Lower lobe of right lung (tissue), 2 donors: ENCODE measurements at regions not wholly inside any gene's neighbourhood (a gene's known extent, or its start where the extent isn't known, plus 50 kb on each side); places are given as distances from the start of the nearest gene placed in this dataset.

Source experiments
- ATAC-seq, 2 donors: fragments of 200-7000 bp; cut with Tn5 transposase; one replicate each; pipeline ENCODE4 v1.9.1; 2020 to 2022; ENCODE audit warnings: mild to moderate bottlenecking in 2 of 2, moderate library complexity in 2 of 2
- DNase-seq: peaks from one replicate; pipeline ENCODE4 v3.0.0-alpha.2; 2020
- H3K27ac ChIP-seq: fragments of 200-600 bp; one replicate; pipeline ENCODE4 v1.8.0; 2022
- H3K27me3 ChIP-seq: fragments of 200-600 bp; one replicate; pipeline ENCODE4 v1.8.0; 2022; ENCODE audit warnings: low read depth
- H3K36me3 ChIP-seq: fragments of 200-600 bp; one replicate; pipeline ENCODE4 v1.8.0; 2022; ENCODE audit warnings: mild to moderate bottlenecking
- H3K4me1 ChIP-seq: fragments of 200-600 bp; one replicate; pipeline ENCODE4 v1.8.0; 2022
- H3K4me3 ChIP-seq: fragments of 200-600 bp; one replicate; pipeline ENCODE4 v1.8.0; 2022; ENCODE audit warnings: mild to moderate bottlenecking
- H3K9me3 ChIP-seq: fragments of 200-600 bp; one replicate; pipeline ENCODE4 v1.8.0; 2022
- intact Hi-C: fragments of 100-400 bp; cut with DNase I; formaldehyde crosslinking; loops from one replicate; pipeline ENCODE4 v1.11.0; 2022
- TF ChIP-seq, protein P1 (sequence below): fragments of 200-600 bp; IDR thresholded peaks from one replicate; pipeline ENCODE4 v1.8.0; 2022; ENCODE audit warnings: antibody characterized with exemption, mild to moderate bottlenecking
- donor health status: DM: no; HTN: yes; CAD: no; lungs with severe emphysema.

DNA sequence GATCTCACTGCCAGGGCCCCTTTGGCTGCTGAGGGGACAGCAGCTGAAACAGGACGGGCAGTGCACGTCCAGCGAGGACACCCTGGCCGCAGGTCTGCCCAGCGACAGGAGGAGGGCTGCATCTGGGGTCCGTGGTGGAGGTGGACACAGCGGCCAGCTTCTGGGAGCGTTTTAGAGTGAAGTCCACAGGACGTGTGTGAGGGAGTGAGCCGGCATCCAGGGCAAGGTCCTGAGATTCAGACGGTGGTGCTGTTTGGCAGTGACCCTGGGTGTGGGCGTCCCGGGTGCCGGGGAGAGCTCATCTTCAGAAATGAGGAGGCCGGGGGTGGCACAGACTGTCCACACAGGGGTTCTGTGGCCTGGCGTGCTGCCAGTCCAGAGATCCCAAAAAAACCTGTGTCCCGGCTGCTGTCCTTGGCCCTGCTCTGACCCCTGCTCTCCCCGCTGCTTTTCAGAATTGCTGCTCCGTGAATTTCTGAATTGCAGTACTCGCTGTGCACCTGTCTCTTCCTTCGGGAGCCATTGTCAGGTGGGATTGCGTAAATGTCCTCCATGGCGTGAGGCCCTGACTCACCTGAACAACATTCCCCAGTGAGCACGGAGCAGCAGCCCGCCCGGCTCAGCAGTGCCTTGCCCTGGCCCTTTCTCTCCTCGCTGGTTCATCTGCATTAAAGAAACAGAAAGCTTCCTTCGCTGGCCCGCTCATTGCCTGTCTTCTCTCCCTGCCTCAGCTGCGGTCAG, 183.5 kb upstream of the C14orf180 start:
- Histone ChIP-seq H3K9me3 (peaks cover 14% of the 10 kb centered on the region), H3K27me3 (peaks cover 5% of the 10 kb centered on the region), H3K36me3 (no peaks in the 10 kb centered on the region), H3K27ac (no peak overlapping the region), H3K4me3 (no peak overlapping the region), H3K4me1 (peaks cover 16% of the 10 kb centered on the region)
- DNase-seq = no peak
- no peak for ATAC-seq
- TF ChIP-seq, protein P1, sequence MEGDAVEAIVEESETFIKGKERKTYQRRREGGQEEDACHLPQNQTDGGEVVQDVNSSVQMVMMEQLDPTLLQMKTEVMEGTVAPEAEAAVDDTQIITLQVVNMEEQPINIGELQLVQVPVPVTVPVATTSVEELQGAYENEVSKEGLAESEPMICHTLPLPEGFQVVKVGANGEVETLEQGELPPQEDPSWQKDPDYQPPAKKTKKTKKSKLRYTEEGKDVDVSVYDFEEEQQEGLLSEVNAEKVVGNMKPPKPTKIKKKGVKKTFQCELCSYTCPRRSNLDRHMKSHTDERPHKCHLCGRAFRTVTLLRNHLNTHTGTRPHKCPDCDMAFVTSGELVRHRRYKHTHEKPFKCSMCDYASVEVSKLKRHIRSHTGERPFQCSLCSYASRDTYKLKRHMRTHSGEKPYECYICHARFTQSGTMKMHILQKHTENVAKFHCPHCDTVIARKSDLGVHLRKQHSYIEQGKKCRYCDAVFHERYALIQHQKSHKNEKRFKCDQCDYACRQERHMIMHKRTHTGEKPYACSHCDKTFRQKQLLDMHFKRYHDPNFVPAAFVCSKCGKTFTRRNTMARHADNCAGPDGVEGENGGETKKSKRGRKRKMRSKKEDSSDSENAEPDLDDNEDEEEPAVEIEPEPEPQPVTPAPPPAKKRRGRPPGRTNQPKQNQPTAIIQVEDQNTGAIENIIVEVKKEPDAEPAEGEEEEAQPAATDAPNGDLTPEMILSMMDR = no peak
- intact Hi-C loops = no loop called here

DNA sequence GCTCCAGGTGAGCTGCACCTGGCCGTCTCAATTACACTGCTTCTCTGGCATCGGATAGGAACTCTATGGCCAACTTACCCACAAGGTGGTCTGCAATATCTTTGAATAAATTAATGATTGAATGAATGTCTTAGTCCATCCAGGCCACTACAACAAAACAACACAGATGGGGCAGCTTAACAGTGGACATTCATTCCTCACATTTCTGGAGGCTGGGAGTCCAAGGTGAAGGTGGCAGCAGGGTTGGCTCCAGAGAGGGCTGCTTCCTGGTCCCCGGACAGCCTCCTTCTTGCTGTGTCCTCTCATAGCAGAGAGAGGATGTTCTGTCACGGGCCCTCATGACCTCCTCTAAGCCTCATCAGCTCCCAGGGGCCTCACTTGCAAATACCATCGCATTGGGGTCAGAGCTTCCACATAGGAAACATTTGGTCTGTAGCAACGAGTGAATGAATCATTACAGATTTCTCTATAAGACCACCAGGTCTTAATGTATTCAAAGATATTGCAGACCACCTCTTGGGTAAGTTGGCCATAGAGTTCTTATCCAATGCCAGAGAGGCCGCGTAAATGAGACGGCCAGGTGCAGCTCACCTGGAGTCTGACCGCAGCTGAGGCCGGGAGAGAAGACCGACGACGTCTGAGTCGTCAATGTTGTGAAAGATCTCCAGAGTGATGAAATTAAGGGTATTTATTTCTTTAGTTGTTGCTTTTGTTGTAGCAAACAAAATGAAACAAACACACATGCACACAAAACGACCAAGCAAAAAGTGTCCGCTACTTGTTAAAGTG, 182.7 kb upstream of the C14orf180 start:
- Histone ChIP-seq H3K9me3 (peaks cover 14% of the 10 kb centered on the region), H3K4me1 (peaks cover 16% of the 10 kb centered on the region), H3K4me3 (no peak overlapping the region), H3K27me3 (peaks cover 5% of the 10 kb centered on the region), H3K36me3 (no peaks in the 10 kb centered on the region), H3K27ac (no peak overlapping the region)
- TF ChIP-seq, protein P1 = no peak
- DNase-seq = no peak
- intact Hi-C loops = no loop called here
- no peak for ATAC-seq

DNA sequence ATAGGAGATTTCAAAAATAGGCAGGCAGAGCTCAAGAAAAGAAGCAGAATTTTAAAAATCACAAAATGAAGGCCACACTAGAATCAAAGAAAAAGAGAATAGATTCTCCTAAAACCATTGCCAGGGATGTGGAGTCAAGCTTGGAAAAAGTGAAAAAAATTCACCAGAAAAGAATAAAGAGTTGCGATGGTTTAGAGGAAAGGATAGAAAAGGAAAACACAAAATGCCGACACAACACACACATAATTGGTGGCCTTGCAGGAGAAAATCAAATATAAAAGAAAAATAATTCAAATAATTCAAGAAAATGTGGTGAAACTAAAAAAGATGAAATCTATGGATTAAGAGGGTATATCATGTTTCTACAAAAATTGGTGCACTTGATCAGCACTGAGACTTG, 181.6 kb upstream of the C14orf180 start:
- Histone ChIP-seq H3K4me3 (no peak overlapping the region), H3K4me1 (peaks cover 16% of the 10 kb centered on the region), H3K27ac (no peak overlapping the region), H3K27me3 (peaks cover 5% of the 10 kb centered on the region), H3K36me3 (no peaks in the 10 kb centered on the region), H3K9me3 (peaks cover 14% of the 10 kb centered on the region)
- intact Hi-C loops = no loop called here
- DNase-seq (no peak), ATAC-seq (no peak)
- TF ChIP-seq, protein P1 = no peak

DNA sequence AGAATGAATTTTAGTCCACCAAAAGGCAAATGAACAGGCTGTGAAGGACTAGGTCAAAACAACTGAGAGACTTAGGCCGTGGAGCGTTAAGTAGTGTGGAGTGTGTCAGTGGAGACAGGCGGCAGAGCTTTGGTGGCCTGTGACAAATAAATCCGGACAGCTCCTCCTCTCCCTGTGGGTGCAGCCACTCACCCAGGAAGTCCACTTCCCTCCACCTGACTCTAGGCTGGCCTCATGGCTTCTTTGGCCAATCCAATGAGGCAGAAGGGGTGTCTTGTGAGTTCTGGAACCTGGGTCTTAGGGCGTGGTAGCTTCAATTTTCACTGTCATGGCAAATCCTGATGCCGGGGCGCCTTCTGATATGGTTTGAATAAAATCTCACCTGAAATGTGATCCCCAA, 180.9 kb upstream of the C14orf180 start:
- TF ChIP-seq, protein P1 = no peak
- peaks cover 14% of the 10 kb centered on the region for H3K9me3 ChIP-seq
- intact Hi-C loops = no loop called here
- DNase-seq = no peak
- H3K36me3 ChIP-seq = no peaks in the 10 kb centered on the region
- H3K27me3 ChIP-seq = peaks cover under 1% of the 10 kb centered on the region
- peaks cover 9% of the 10 kb centered on the region for H3K4me1 ChIP-seq
- no peak for ATAC-seq
- H3K4me3 ChIP-seq = no peak overlapping the region
- no peak overlapping the region for H3K27ac ChIP-seq

DNA sequence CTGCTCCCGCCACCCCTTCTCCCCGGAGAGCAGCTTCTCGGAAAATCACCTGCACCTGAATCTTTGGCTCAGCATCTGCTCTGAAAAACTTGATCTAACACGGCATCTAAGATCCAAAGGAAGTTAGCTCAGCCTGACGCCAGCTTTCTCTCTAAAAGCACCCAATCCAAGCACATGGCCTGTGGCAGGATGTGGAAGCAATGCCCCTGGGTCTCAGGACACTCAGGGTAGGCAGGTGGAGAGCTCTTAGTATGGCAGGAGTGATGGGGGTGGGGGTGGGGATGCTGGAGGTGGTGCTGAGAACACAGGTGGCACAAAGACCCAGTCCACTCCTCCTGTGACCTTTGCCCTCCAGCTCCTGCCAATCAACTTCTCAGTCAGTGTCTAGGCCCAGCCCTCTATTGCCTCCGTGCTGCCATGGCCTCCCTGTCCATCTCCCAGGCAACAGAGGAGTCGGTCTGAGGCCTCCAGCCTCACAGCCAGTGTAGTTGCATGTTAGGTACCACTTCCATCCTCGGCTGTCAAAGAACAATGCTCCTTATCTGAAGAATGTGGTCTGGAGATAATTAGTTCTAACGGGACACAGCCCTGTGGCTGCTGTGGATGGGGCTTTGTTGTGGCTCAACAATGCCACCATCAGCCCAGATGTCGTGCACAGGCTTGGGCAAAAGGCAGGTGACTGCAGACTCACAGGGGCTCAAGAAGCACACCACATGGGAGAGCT, 180.0 kb upstream of the C14orf180 start:
- ATAC-seq (no peak), DNase-seq (no peak)
- Histone ChIP-seq H3K9me3 (peaks cover 14% of the 10 kb centered on the region), H3K4me3 (no peak overlapping the region), H3K36me3 (no peaks in the 10 kb centered on the region), H3K4me1 (peaks cover 3% of the 10 kb centered on the region), H3K27ac (no peak overlapping the region), H3K27me3 (no peaks in the 10 kb centered on the region)
- TF ChIP-seq, protein P1 = no peak
- intact Hi-C loops = no loop called here
